AML-193 (cell line): ENCODE measurements at regions not wholly inside any gene's neighbourhood (a gene's known extent, or its start where the extent isn't known, plus 50 kb on each side); places are given as distances from the start of the nearest gene placed in this dataset.

Experiments
- DNase-seq, 2 experiments: peaks; one replicate each; lab custom pipeline; 2025; lab: John Stamatoyannopoulos, UW

- DNase-seq: no peak
Observed at GRCh38 chr14:53355581-53356112, 202.5 kb upstream of the DDHD1 start.

GRCh38 chr14:53354336-53354735, 201.2 kb upstream of the DDHD1 start:
- DNase-seq: no peak

GRCh38 chr14:53350866-53351265, 197.7 kb upstream of the DDHD1 start:
- DNase-seq: no peak

- no peak for DNase-seq
Observed at GRCh38 chr14:53350429-53350828, 197.3 kb upstream of the DDHD1 start.

- DNase-seq: no peak
Observed at GRCh38 chr14:53346988-53347387, 193.9 kb upstream of the DDHD1 start.

- no peak for DNase-seq
Observed at GRCh38 chr14:53341324-53341723, 188.2 kb upstream of the DDHD1 start.

- no peak for DNase-seq
Observed at GRCh38 chr14:53338192-53338591, 185.1 kb upstream of the DDHD1 start.

- no peak for DNase-seq
Observed at GRCh38 chr14:53336729-53337128, 183.6 kb upstream of the DDHD1 start.

- no peak for DNase-seq
Observed at GRCh38 chr14:53333809-53334208, 180.7 kb upstream of the DDHD1 start.

GRCh38 chr14:53331921-53332320, 178.8 kb upstream of the DDHD1 start:
- DNase-seq: no peak

- DNase-seq: no peak
Observed at GRCh38 chr14:53331247-53331646, 178.1 kb upstream of the DDHD1 start.

- DNase-seq: no peak
Observed at GRCh38 chr14:53330441-53330840, 177.3 kb upstream of the DDHD1 start.

- no peak for DNase-seq
Observed at GRCh38 chr14:53328841-53329240, 175.7 kb upstream of the DDHD1 start.

GRCh38 chr14:53327716-53328115, 174.6 kb upstream of the DDHD1 start:
- no peak for DNase-seq

- DNase-seq: no peak
Observed at GRCh38 chr14:53325176-53325806, 172.2 kb upstream of the DDHD1 start.

- DNase-seq: no peak
Observed at GRCh38 chr14:53316504-53316903, 163.4 kb upstream of the DDHD1 start.

GRCh38 chr14:53310412-53310811, 157.3 kb upstream of the DDHD1 start:
- no peak for DNase-seq

GRCh38 chr14:53306911-53307310, 153.8 kb upstream of the DDHD1 start:
- no peak for DNase-seq

- DNase-seq: peak; percentile 13 to 49
Observed at GRCh38 chr14:53306267-53306721, 153.2 kb upstream of the DDHD1 start.

GRCh38 chr14:53304726-53305381, 151.7 kb upstream of the DDHD1 start:
- DNase-seq: no peak

GRCh38 chr14:53295985-53296582, 143.0 kb upstream of the DDHD1 start:
- DNase-seq: peak; percentile 19 to 33

GRCh38 chr14:53295372-53295771, 142.2 kb upstream of the DDHD1 start:
- no peak for DNase-seq

GRCh38 chr14:53286301-53286700, 133.2 kb upstream of the DDHD1 start:
- DNase-seq: no peak
